Liver (tissue), 3 donors: ENCODE measurements at regions not wholly inside any gene's neighbourhood (a gene's known extent, or its start where the extent isn't known, plus 50 kb on each side); places are given as distances from the start of the nearest gene placed in this dataset.

ENCODE experiments used
- EGR1 ChIP-seq, 2 donors: IDR thresholded peaks; 2 replicates each; pipeline ENCODE4 v1.6.1; 2016 to 2018; ENCODE audit warnings: antibody characterized with exemption in 2 of 2, low read depth in 2 of 2
- FOXA1 ChIP-seq: IDR thresholded peaks from 2 replicates; pipeline ENCODE4 v1.6.1; 2016; ENCODE audit warnings: antibody characterized with exemption
- HNF4A ChIP-seq, 2 donors: conservative IDR thresholded peaks; 2 replicates each; pipeline ENCODE4 v1.6.1; 2016; ENCODE audit warnings: antibody characterized with exemption in 2 of 2, mild to moderate bottlenecking in 2 of 2
- HNF4G ChIP-seq: IDR thresholded peaks from 2 replicates; pipeline ENCODE4 v1.6.1; 2016; ENCODE audit warnings: antibody characterized with exemption
- JUND ChIP-seq, 2 donors: IDR thresholded peaks; 2 replicates each; pipeline ENCODE4 v1.6.1; 2016; ENCODE audit warnings: antibody characterized with exemption in 2 of 2
- RAD21 ChIP-seq, 2 donors: IDR thresholded peaks; 2 replicates each; pipeline ENCODE4 v1.6.1; 2016; ENCODE audit warnings: antibody characterized with exemption in 2 of 2, mild to moderate bottlenecking in 2 of 2
- RXRA ChIP-seq, 2 donors: IDR thresholded peaks; 2 replicates each; pipeline ENCODE4 v1.6.1; 2017 to 2018; ENCODE audit warnings: antibody characterized with exemption in 2 of 2, mild to moderate bottlenecking in 1 of 2
- SP1 ChIP-seq: IDR thresholded peaks from 2 replicates; pipeline ENCODE4 v1.6.1; 2018; ENCODE audit warnings: antibody characterized with exemption, mild to moderate bottlenecking
- TAF1 ChIP-seq: conservative IDR thresholded peaks from 2 replicates; pipeline ENCODE4 v1.6.1; 2016; ENCODE audit warnings: antibody characterized with exemption, mild to moderate bottlenecking
- YY1 ChIP-seq: IDR thresholded peaks from 2 replicates; pipeline ENCODE4 v1.6.1; 2016; ENCODE audit warnings: antibody characterized with exemption, mild to moderate bottlenecking
- TF ChIP-seq, protein P1 (sequence below): IDR thresholded peaks from 2 replicates; pipeline ENCODE4 v1.6.1; 2016; ENCODE audit warnings: antibody characterized with exemption
- TF ChIP-seq, protein P2 (sequence below): fragments of 150-350 bp; IDR thresholded peaks from 2 replicates; pipeline ENCODE4 v1.5.1; 2017; ENCODE audit warnings: improper control_type of control experiment, low read depth, low read length; ENCODE audit not compliant: missing input control
- TF ChIP-seq, protein P3 (sequence below): IDR thresholded peaks from 2 replicates; pipeline ENCODE4 v1.6.1; 2016; ENCODE audit warnings: antibody characterized with exemption
- donor health status: healthy.
- donor health status: healthy.

DNA sequence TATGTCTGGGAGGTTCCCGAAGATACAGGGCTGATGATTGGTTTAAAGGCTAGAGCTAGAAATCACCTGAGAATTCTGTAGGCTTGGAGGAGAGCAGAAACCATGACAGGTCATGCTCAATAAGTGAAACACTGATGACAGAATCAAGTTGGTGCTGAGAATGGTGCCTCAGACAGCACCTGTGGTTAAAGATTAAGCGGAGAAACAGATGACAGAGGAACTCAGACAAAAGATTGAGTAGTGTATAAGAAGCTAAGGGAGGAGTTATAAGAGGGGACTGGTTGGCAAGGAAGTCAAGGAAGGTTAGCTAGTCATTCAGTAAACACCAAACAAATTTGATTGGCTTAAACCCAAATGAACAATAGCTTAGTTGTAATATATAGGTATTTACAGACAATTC, 385.4 kb upstream of the CNKSR2 start:
- TF ChIP-seq, protein P1, sequence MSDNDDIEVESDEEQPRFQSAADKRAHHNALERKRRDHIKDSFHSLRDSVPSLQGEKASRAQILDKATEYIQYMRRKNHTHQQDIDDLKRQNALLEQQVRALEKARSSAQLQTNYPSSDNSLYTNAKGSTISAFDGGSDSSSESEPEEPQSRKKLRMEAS, result no peak
- no peak for TF ChIP-seq HNF4G
- TF ChIP-seq, protein P2, sequence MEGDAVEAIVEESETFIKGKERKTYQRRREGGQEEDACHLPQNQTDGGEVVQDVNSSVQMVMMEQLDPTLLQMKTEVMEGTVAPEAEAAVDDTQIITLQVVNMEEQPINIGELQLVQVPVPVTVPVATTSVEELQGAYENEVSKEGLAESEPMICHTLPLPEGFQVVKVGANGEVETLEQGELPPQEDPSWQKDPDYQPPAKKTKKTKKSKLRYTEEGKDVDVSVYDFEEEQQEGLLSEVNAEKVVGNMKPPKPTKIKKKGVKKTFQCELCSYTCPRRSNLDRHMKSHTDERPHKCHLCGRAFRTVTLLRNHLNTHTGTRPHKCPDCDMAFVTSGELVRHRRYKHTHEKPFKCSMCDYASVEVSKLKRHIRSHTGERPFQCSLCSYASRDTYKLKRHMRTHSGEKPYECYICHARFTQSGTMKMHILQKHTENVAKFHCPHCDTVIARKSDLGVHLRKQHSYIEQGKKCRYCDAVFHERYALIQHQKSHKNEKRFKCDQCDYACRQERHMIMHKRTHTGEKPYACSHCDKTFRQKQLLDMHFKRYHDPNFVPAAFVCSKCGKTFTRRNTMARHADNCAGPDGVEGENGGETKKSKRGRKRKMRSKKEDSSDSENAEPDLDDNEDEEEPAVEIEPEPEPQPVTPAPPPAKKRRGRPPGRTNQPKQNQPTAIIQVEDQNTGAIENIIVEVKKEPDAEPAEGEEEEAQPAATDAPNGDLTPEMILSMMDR, result no peak
- TF ChIP-seq JUND (IDR thresholded peaks at IDR 0.05), result no peak
- no peak for TF ChIP-seq FOXA1
- no peak for TF ChIP-seq SP1
- no peak for TF ChIP-seq RAD21 (IDR thresholded peaks at IDR 0.05)
- TF ChIP-seq YY1, result no peak
- TF ChIP-seq RXRA (IDR thresholded peaks at IDR 0.05), result no peak
- no peak for TF ChIP-seq TAF1
- no peak for TF ChIP-seq EGR1 (IDR thresholded peaks at IDR 0.05; ENCODE audit: low read depth in 2 of 2)
- no peak for TF ChIP-seq HNF4A (conservative IDR thresholded peaks at IDR 0.05)
- TF ChIP-seq, protein P3, sequence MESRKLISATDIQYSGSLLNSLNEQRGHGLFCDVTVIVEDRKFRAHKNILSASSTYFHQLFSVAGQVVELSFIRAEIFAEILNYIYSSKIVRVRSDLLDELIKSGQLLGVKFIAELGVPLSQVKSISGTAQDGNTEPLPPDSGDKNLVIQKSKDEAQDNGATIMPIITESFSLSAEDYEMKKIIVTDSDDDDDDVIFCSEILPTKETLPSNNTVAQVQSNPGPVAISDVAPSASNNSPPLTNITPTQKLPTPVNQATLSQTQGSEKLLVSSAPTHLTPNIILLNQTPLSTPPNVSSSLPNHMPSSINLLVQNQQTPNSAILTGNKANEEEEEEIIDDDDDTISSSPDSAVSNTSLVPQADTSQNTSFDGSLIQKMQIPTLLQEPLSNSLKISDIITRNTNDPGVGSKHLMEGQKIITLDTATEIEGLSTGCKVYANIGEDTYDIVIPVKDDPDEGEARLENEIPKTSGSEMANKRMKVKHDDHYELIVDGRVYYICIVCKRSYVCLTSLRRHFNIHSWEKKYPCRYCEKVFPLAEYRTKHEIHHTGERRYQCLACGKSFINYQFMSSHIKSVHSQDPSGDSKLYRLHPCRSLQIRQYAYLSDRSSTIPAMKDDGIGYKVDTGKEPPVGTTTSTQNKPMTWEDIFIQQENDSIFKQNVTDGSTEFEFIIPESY, result no peak
